HCT116 (cell line): ENCODE measurements at regions not wholly inside any gene's neighbourhood (a gene's known extent, or its start where the extent isn't known, plus 50 kb on each side); places are given as distances from the start of the nearest gene placed in this dataset.

Experiments used
- ATAC-seq: fragments of 200-7000 bp; cut with Tn5 transposase; 2 replicates; pipeline ENCODE4 v1.9.1; 2020; ENCODE audit warnings: mild to moderate bottlenecking, moderate library complexity
- BruUV-seq: library from RNA; stranded (reverse); fragments of 400-500 nt; replicated peaks from 2 replicates; lab custom pipeline; 2021; lab: Mats Ljungman, UMichigan
- CTCF ChIA-PET: fragments of 300-600 bp; sonication (Branson Sonifier 250); formaldehyde crosslinking; loops from one replicate; lab custom pipeline; 2021; ENCODE audit warnings: antibody characterized with exemption; lab: Charles Lee
- POLR2A ChIA-PET: fragments of 300-600, 350-600 bp; sonication (Branson Sonifier 250); formaldehyde crosslinking; loops from one replicate; lab custom pipeline; 2021; ENCODE audit warnings: antibody characterized with exemption; lab: Charles Lee
- RAD21 ChIA-PET, 2 experiments: fragments of 300-600 bp; sonication (Branson Sonifier 250); formaldehyde crosslinking; loops; one replicate each; lab custom pipeline; 2023; ENCODE audit warnings: low total read pairs in 2 of 2; ENCODE audit not compliant: uncharacterized antibody in 2 of 2, unreplicated experiment in 2 of 2, low non-redundant PET in 1 of 2; lab: Charles Lee
- DNase-seq: peaks from one replicate; pipeline ENCODE4 v3.0.0-alpha.2; 2010; ENCODE audit warnings: low read depth, low spot score
- H2AFZ ChIP-seq: fragments of 200-600 bp; shearing (Covaris generic), sonication (generic); 2 replicates; pipeline ENCODE4 v1.6.1; 2017; ENCODE audit warnings: low read depth, mixed run types, mixed read lengths, antibody characterized with exemption, low read length; ENCODE audit not compliant: poor library complexity, severe bottlenecking
- H3K27ac ChIP-seq: 2 replicates; pipeline ENCODE4 v1.5.1; 2012; ENCODE audit warnings: low read depth, low read length
- H3K27me3 ChIP-seq: fragments of 200-600 bp; sonication (generic); 2 replicates; pipeline ENCODE4 v1.6.1; 2016; ENCODE audit warnings: mixed run types, low read length, mixed read lengths; ENCODE audit not compliant: insufficient read depth
- H3K36me3 ChIP-seq, 2 experiments: fragments of 200-500 bp in 1 of 2; fragments of 200-600 bp in 1 of 2; sonication (Bioruptor generic) in 1 of 2; sonication (generic) in 1 of 2; 2 replicates each; pipeline versions ENCODE4 v1.5.1 to v1.6.1; 2014 to 2016; ENCODE audit warnings: low read length in 2 of 2, inconsistent platforms in 1 of 2, mixed read lengths in 1 of 2, mixed run types in 1 of 2; ENCODE audit not compliant: insufficient read depth in 2 of 2, control insufficient read depth in 1 of 2
- H3K4me1 ChIP-seq, 2 experiments: fragments of 200-600 bp in 1 of 2; sonication (generic) in 1 of 2; 2 replicates each; pipeline versions ENCODE4 v1.5.1 to v1.6.1; 2012 to 2017; ENCODE audit warnings: low read length in 2 of 2, inconsistent platforms in 1 of 2, mild to moderate bottlenecking in 1 of 2, mixed read lengths in 1 of 2, mixed run types in 1 of 2, moderate library complexity in 1 of 2; ENCODE audit not compliant: insufficient read depth in 2 of 2, control insufficient read depth in 1 of 2
- H3K4me2 ChIP-seq: fragments of 200-600 bp; sonication (generic); 2 replicates; pipeline ENCODE4 v1.6.1; 2017; ENCODE audit warnings: mixed run types, low read length, mixed read lengths
- H3K4me3 ChIP-seq, 2 experiments: fragments of 200-600 bp in 1 of 2; sonication (generic) in 1 of 2; replicated peaks in 1 of 2; 2 replicates each; pipeline ENCODE4 v1.5.1; 2011 to 2016; ENCODE audit warnings: low read length in 2 of 2, control low read depth in 1 of 2, low read depth in 1 of 2, mild to moderate bottlenecking in 1 of 2, mixed read lengths in 1 of 2, mixed run types in 1 of 2
- H3K79me2 ChIP-seq: fragments of 200-600 bp; sonication (generic); 2 replicates; pipeline ENCODE4 v1.6.1; 2017; ENCODE audit warnings: mild to moderate bottlenecking, mixed run types, low read length, moderate library complexity, mixed read lengths; ENCODE audit not compliant: insufficient read depth
- H3K9ac ChIP-seq: fragments of 200-600 bp; sonication (generic); 2 replicates; pipeline ENCODE4 v1.6.1; 2016; ENCODE audit warnings: low read length, mixed read lengths
- H3K9me2 ChIP-seq: fragments of 200-600 bp; sonication (generic), shearing (Covaris generic); 2 replicates; pipeline ENCODE4 v1.6.1; 2017; ENCODE audit warnings: mixed run types, mild to moderate bottlenecking, moderate library complexity; ENCODE audit not compliant: insufficient read depth
- H3K9me3 ChIP-seq, 2 experiments: fragments of 200-500 bp in 1 of 2; fragments of 200-600 bp in 1 of 2; sonication (Bioruptor generic) in 1 of 2; sonication (generic) in 1 of 2; 2 replicates each; pipeline ENCODE4 v1.6.1; 2014 to 2017; ENCODE audit warnings: low read length in 2 of 2, mixed read lengths in 2 of 2, inconsistent platforms in 1 of 2, low read depth in 1 of 2, mild to moderate bottlenecking in 1 of 2, mixed run types in 1 of 2, moderate library complexity in 1 of 2; ENCODE audit not compliant: control insufficient read depth in 1 of 2, insufficient read depth in 1 of 2
- H4K20me1 ChIP-seq: fragments of 200-600 bp; sonication (generic), shearing (Covaris generic); 2 replicates; pipeline ENCODE4 v1.6.1; 2017; ENCODE audit warnings: mixed run types, mild to moderate bottlenecking, moderate library complexity; ENCODE audit not compliant: insufficient read depth
- EZH2phosphoT487 ChIP-seq: fragments of 200-600 bp; IDR thresholded peaks from 2 replicates; pipeline ENCODE4 v1.6.1; 2018; ENCODE audit warnings: antibody characterized with exemption, borderline replicate concordance
- RAD21 ChIP-seq: IDR thresholded peaks from 2 replicates; pipeline ENCODE4 v1.6.1; 2012; ENCODE audit warnings: low read depth, mild to moderate bottlenecking
- SIN3A ChIP-seq: IDR thresholded peaks from 2 replicates; pipeline ENCODE4 v1.6.1; 2012; ENCODE audit warnings: low read depth
- SRF ChIP-seq: IDR thresholded peaks from 2 replicates; pipeline ENCODE4 v1.6.1; 2012; ENCODE audit warnings: low read depth
- ZFX ChIP-seq: fragments of 450-650 bp; IDR thresholded peaks from 2 replicates; pipeline ENCODE4 v1.6.1; 2017
- intact Hi-C: fragments of 100-400 bp; cut with micrococcal nuclease; formaldehyde crosslinking; loops from 2 replicates; pipeline ENCODE4 v1.10.0; 2022
- TF ChIP-seq, protein P1 (sequence below): IDR thresholded peaks from 2 replicates; pipeline ENCODE4 v1.6.1; 2012

DNA sequence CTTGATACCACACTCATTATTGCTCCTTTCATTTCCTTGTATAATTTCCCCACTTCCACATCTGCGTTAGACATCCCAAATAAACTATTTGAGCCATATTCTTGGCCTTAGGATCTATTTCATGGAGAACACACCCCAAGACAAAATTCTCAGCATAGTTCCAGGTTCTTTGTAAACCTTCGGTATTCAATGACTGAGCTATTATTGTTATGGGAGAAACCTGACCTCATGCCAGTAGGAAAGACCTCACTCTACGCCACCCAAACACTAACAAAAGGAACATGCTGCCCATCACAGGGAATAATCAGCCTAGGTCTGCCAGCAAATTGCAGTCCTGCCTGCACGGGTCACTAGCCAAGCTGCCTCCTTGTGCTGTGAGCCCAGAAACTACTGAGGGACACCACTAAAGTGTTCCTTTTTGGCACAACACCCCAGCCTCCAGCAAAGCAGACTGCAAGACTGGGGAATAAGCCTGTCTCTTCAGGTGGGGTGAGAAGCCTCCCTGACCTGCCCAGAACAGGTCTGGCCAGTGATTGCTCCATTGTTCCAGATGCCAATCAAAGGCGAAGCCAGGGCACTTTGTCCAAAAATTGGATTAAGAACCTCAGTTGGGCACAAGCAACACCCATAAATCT is 371.8 kb downstream of the MAFB start:
- Histone ChIP-seq H3K27ac (no peak overlapping the region), H3K4me3 (no peak overlapping the region), H3K79me2 (no peaks in the 10 kb centered on the region), H3K36me3 (no peaks in the 10 kb centered on the region), H4K20me1 (no peaks in the 10 kb centered on the region), H3K4me2 (no peak overlapping the region), H3K9ac (no peak overlapping the region), H3K4me1 (no peaks in the 10 kb centered on the region), H3K27me3 (no peaks in the 10 kb centered on the region), H2AFZ (no peak overlapping the region), H3K9me3 (no peaks in the 10 kb centered on the region), H3K9me2 (no peaks in the 10 kb centered on the region)
- TF ChIP-seq RAD21 (no peak), SRF (no peak), SIN3A (no peak)
- TF ChIP-seq, protein P1, sequence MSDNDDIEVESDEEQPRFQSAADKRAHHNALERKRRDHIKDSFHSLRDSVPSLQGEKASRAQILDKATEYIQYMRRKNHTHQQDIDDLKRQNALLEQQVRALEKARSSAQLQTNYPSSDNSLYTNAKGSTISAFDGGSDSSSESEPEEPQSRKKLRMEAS = no peak
- intact Hi-C loops = no loop called here
- ChIA-PET POLR2A (no interaction called here), RAD21 (no interaction called here), CTCF (no interaction called here)
- DNase-seq (no peak), ATAC-seq (no peak)
- no TSS peak for BruUV-seq

DNA sequence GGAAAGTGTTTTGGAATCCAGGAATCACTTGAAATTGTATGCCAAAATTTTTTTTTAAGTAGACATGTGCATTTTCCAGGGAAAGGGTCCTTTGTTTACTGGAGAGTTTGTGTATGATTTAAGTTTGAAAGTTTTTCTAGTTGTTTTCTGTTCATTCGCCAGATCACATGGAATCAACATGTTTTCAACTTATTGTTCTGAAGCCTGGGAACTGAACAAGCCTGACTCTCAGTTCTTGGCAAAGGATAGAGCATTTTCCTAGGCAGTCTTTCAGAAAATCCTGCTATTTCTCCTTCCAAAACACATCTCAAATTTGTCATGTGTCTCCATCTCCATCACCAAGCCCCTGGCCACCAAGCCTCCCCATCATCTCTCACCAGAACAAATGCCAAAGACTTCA is 374.8 kb downstream of the MAFB start:
- no TSS peak for BruUV-seq
- Histone ChIP-seq H3K27ac (no peak overlapping the region), H3K79me2 (no peaks in the 10 kb centered on the region), H3K4me1 (no peaks in the 10 kb centered on the region), H3K9me2 (no peaks in the 10 kb centered on the region), H3K4me2 (no peak overlapping the region), H3K27me3 (no peaks in the 10 kb centered on the region), H4K20me1 (no peaks in the 10 kb centered on the region), H3K4me3 (no peak overlapping the region), H3K9me3 (no peaks in the 10 kb centered on the region), H3K36me3 (no peaks in the 10 kb centered on the region), H3K9ac (no peak overlapping the region), H2AFZ (no peak overlapping the region)
- ChIA-PET POLR2A (no interaction called here), CTCF (no interaction called here), RAD21 (no interaction called here)
- intact Hi-C loops = no loop called here
- TF ChIP-seq EZH2phosphoT487 (no peak), ZFX (no peak)
- no peak for DNase-seq
- ATAC-seq = no peak
